Effector memory CD8-positive, alpha-beta T cell (primary cell): ENCODE measurements at regions not wholly inside any gene's neighbourhood (a gene's known extent, or its start where the extent isn't known, plus 50 kb on each side); places are given as distances from the start of the nearest gene placed in this dataset.
"Not testable (repeated sequence)": the region's sequence is repeated elsewhere in the genome, so short reads cannot be mapped to it uniquely, and the experiment has no call there.

Experiments
- ATAC-seq: fragments of 150-1000 bp; cut with Tn5 transposase; replicated peaks from 2 replicates; pipeline ENCODE4 v1.10.0; 2021; ENCODE audit warnings: mild to moderate bottlenecking, moderate library complexity
- DNase-seq, 3 experiments: peaks; one replicate each; pipeline ENCODE4 v3.0.0; 2021
- H3K27ac Mint-ChIP-seq, 2 donors: one replicate each; pipeline ENCODE4 v1.8.0; 2022; ENCODE audit warnings: mild to moderate bottlenecking in 2 of 2, mixed read lengths in 2 of 2, moderate library complexity in 2 of 2
- H3K27me3 Mint-ChIP-seq, 2 donors: one replicate each; pipeline ENCODE4 v1.8.0; 2022; ENCODE audit warnings: mixed read lengths in 2 of 2
- H3K36me3 Mint-ChIP-seq: one replicate; pipeline ENCODE4 v1.8.0; 2022; ENCODE audit warnings: mild to moderate bottlenecking, moderate library complexity, mixed read lengths; ENCODE audit not compliant: insufficient read depth
- H3K4me1 Mint-ChIP-seq, 2 donors: one replicate each; pipeline ENCODE4 v1.8.0; 2022; ENCODE audit warnings: low read depth in 2 of 2, mixed read lengths in 2 of 2
- H3K4me3 Mint-ChIP-seq, 2 donors: one replicate each; pipeline ENCODE4 v1.8.0; 2022; ENCODE audit warnings: mild to moderate bottlenecking in 2 of 2, mixed read lengths in 2 of 2, moderate library complexity in 2 of 2
- H3K9me3 Mint-ChIP-seq, 2 donors: one replicate each; pipeline ENCODE4 v1.8.0; 2022; ENCODE audit warnings: mixed read lengths in 2 of 2

DNA sequence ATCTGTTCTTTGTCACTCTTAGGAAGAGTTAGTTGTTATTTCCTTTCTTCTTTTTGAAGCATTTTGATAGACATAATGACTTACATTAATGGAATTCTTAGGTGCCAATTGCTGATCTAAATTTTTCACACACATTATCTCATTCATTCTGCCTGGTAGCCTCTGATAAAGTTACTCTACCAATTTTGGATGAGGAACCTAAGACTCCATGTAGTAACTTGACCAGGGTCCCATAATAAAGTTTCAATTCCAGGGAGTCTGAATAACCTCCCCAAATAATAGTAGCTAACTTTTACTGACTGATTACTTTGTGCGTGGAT is 73.2 kb upstream of the CITED2 start:
- no peak overlapping the region for H3K27ac Mint-ChIP-seq

DNA sequence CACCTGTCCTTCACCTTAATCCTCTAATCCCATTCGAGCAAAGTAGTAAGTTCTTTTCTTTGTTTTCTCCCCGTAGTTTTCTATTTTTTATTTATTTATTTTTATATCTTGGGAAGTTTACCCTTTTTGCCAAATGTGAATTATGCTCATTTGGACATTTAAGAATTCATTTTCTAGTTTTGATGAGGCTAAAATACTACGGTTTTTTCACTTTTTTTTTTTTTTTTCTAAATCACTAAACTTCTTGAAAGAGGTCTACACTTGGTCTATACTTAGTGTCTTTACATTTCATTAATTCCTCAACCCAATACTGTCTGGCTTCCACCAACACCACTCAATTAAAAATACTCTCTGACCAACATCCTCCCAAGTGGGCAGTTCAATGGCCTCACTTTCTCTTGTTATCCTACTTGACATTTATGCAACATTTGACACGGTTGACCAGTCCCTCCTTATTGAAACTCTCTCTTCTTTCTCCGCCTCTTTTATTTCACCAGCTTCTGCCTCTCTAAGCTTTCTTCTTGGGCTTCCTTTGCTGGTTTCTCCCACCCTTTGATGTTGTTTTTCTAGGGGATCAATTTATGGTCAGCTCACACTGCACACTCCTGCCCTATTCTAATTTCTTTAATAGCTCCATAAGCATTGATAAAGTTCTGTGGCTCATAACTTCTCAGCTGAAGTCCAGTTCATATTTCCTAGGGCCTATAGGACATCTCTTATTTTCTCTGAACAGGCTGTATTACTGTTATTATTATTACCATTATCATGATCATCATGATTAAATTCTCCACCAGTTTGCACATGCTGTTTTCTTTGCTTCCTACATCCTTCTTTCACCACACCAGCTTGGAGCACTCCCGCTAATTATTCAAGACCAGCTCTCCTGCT is 72.6 kb upstream of the CITED2 start:
- Mint-ChIP-seq H3K4me1 (peaks cover 4 to 6% of the 10 kb centered on the region in 2 donors), H3K27ac (no peak overlapping the region), H3K4me3 (no peak overlapping the region), H3K36me3 (no peaks in the 10 kb centered on the region), H3K9me3 (no peaks in the 10 kb centered on the region), H3K27me3 (peaks cover 0 to 6% of the 10 kb centered on the region in 2 donors)
- ATAC-seq (no peak), DNase-seq (no peak)

More for the DNA sequence above, 73.2 kb upstream of the CITED2 start:
- Mint-ChIP-seq H3K27me3 (no peaks in the 10 kb centered on the region), H3K36me3 (no peaks in the 10 kb centered on the region), H3K4me1 (peaks cover 0 to 2% of the 10 kb centered on the region in 2 donors), H3K9me3 (no peaks in the 10 kb centered on the region), H3K4me3 (no peak overlapping the region)
- ATAC-seq (no peak), DNase-seq (no peak)

DNA sequence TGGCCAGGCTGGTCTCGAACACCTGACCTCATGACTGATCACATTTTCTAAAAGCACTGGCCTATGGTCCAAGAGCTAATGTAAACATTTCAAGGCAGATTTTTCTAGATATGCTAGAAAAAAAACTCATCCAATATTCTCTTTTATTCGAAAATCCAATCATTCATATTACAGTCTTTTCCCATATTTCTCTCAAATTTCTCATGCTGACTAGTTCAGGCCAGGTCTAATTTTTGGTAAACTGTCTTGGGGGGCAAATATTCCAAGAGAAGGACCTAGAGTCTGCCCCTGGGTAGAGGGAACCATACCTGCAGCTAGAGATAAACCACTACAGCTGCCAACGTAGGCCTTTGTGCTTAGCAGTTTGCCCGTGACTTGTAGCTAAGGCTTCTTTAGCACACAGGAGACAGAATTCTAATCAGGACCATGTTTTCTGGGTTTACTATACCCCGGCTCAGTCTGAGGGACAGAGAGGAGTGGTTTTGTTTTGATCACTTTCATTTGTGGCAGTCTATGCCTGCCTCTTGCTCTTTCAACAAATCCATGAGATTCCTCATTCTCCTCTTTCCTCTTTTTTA is 71.8 kb upstream of the CITED2 start:
- H3K4me3 Mint-ChIP-seq = no peak overlapping the region
- H3K36me3 Mint-ChIP-seq = no peaks in the 10 kb centered on the region
- no peak overlapping the region for H3K27ac Mint-ChIP-seq
- peaks cover 0 to 8% of the 10 kb centered on the region in 2 donors for H3K27me3 Mint-ChIP-seq
- no peaks in the 10 kb centered on the region for H3K9me3 Mint-ChIP-seq
- ATAC-seq (no peak), DNase-seq (no peak)
- H3K4me1 Mint-ChIP-seq = peaks cover 5 to 7% of the 10 kb centered on the region in 2 donors

DNA sequence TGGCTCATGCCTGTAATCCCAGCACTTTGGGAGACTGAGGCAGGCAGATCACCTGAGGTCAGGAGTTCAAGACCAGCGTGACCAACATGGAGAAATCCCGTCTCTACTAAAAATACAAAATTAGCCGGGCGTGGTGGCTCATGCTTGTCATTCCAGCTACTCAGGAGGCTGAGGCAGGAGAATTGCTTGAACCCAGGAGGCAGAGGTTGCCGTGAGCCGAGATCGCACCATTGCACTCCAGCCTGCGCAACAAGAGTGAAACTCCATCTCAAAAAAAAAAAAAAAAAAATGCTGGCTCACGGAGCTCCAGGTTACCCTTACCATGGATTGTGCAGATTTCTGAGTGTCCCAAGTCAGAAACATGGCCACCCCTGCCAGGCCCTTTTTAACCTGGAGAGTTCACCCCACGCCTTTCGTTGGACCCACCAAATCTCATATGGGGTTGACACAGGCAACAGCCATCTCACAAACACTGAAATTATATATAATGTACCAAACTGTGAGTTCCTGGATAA is 69.9 kb upstream of the CITED2 start:
- H3K4me3 Mint-ChIP-seq, H3K4me1 Mint-ChIP-seq, ATAC-seq, H3K9me3 Mint-ChIP-seq, H3K27me3 Mint-ChIP-seq, H3K36me3 Mint-ChIP-seq, DNase-seq, H3K27ac Mint-ChIP-seq: not testable (repeated sequence)

DNA sequence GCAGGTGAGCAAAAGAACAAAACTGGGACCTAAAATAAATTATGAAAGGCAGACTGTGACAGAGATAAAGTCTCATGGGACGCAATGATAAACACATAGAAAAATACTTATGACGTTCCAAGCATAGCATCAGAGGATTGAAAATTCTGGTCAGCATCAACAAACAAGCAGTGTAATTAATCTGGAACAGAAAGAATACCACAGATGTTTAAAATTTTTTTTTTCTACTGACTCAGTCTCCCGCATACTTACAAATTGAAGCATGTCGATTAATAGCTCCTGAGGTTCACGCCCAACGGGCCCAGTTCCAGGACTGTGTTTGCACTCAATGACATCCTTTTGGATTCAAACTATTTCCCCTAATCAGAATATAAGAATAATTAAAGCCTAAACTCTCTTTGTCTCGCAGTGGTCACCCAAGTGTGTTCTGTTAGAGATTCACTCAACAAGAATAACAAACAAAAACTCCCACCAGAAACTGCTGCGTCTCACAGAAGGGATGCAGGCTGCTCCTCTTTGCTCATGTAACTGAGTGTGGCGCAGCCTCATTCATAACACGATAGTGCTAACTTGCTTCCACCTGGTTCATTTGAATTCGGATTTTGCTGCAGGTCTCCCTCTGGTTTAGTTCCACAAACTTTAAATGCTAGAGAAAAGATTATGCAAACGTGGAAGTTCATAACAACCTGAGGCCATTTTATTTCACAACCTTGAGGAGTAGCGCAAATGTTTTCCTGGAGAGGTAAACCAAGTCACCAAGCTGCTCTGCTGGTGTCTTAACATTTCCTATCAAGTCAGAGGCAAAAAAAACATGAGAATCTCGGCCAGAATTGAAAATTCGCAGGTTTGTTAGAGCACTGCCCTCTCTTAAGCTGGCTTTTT is 69.0 kb upstream of the CITED2 start:
- Mint-ChIP-seq H3K9me3 (no peaks in the 10 kb centered on the region), H3K27me3 (peaks cover 3 to 8% of the 10 kb centered on the region in 2 donors), H3K4me1 (peaks cover 5 to 7% of the 10 kb centered on the region in 2 donors), H3K27ac (no peak overlapping the region), H3K4me3 (no peak overlapping the region), H3K36me3 (no peaks in the 10 kb centered on the region)
- DNase-seq (no peak), ATAC-seq (no peak)

DNA sequence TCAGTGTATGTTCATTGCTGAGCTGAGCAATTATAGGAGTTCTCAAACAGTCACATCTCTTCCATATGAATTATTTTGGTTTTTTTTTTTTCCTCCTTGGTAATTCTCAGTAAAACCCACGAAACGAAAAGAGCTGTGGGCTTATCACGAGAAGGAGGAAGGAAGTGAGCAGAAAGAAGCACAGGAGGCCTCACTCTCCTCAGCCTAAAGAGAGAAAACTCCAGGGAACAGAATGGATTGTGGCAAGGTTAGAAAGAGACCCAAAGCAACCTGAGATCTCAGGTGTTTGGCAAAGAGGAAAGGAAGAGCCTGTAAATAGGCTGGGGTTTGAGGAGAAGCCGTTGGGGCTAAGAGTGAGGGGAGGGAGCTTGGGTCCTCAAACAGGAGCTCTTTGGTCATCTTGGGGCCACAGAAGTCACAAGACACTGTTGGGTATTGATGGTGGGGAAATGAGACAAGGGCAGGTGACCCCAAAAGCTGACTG is 67.8 kb upstream of the CITED2 start:
- Mint-ChIP-seq H3K27ac (peak overlapping the region in 1 of 2 donors; percentile 53), H3K9me3 (no peaks in the 10 kb centered on the region), H3K27me3 (peaks cover 4 to 8% of the 10 kb centered on the region in 2 donors), H3K4me3 (no peak overlapping the region), H3K4me1 (peaks cover 5 to 7% of the 10 kb centered on the region in 2 donors), H3K36me3 (no peaks in the 10 kb centered on the region)
- no peak for ATAC-seq
- DNase-seq = no peak

DNA sequence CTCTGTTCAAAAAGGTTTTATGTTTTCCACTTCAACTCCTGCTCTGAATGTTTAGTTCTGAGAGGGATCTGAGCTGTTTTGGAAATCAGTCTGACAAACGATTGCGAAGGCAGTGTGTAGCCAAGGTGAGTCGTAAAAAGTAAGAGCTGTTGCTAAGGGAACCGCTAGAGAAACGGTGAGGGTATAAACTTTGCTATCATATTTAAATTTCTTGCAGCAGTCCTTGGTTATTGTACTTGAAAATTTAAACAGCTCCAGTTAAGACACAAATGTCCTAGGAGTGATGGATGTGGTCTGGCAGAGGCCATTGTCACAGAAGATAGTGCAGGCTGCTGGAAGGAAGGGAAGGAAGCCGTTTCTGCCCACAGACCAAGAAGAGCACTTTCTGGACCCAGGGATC is 64.9 kb upstream of the CITED2 start:
- peaks cover 5% of the 10 kb centered on the region in 2 donors for H3K4me1 Mint-ChIP-seq
- H3K9me3 Mint-ChIP-seq = no peaks in the 10 kb centered on the region
- no peak for ATAC-seq
- H3K27me3 Mint-ChIP-seq = peaks cover 4 to 8% of the 10 kb centered on the region in 2 donors
- no peaks in the 10 kb centered on the region for H3K36me3 Mint-ChIP-seq
- H3K27ac Mint-ChIP-seq = no peak overlapping the region
- no peak for DNase-seq
- H3K4me3 Mint-ChIP-seq = no peak overlapping the region

DNA sequence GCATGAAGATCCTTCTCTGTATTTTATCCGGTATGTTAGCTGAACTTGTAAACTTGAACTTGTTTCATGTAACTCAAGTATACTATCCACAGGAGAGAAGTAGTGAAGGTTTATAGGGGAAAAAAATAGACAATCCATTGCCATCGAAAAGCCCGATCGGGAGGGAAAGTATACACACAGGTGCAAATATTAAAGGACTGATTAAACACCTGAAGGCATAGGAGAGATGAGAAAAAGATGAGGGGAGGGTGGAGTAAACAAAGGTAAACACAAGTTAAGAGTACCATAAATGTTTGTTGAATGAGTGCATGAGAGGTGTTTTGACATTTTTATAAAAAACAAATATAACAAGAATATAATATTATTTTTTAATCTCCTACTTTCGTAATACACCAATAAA is 64.3 kb upstream of the CITED2 start:
- ATAC-seq (no peak), DNase-seq (no peak)
- no peaks in the 10 kb centered on the region for H3K9me3 Mint-ChIP-seq
- H3K4me1 Mint-ChIP-seq = peaks cover 5% of the 10 kb centered on the region in 2 donors
- H3K27ac Mint-ChIP-seq = no peak overlapping the region
- no peak overlapping the region for H3K4me3 Mint-ChIP-seq
- H3K27me3 Mint-ChIP-seq = peaks cover 4 to 8% of the 10 kb centered on the region in 2 donors
- no peaks in the 10 kb centered on the region for H3K36me3 Mint-ChIP-seq

DNA sequence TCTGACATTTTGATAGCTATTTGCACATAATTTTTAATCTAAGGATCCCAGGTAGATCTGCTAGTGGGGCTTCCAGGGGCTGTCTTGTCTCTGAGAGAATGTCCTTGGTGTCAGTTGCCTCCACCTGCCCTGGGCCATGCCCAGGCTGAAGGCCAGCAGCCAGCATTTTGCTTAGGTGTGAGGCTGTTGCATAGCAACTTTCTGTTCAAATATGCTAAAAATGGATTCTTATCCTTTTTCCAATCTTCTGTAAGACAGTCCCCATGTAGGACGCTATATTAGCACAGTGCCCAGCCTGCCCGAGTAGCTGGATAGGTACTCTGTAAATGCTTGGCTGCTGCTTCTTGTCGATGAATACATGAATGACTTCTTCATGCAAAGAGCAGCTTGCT is 62.5 kb upstream of the CITED2 start:
- peaks cover 1 to 4% of the 10 kb centered on the region in 2 donors for H3K27me3 Mint-ChIP-seq
- ATAC-seq = no peak
- no peak overlapping the region for H3K27ac Mint-ChIP-seq
- H3K36me3 Mint-ChIP-seq = no peaks in the 10 kb centered on the region
- H3K4me1 Mint-ChIP-seq = peaks cover 0 to 3% of the 10 kb centered on the region in 2 donors
- DNase-seq = no peak
- no peaks in the 10 kb centered on the region for H3K9me3 Mint-ChIP-seq
- no peak overlapping the region for H3K4me3 Mint-ChIP-seq

DNA sequence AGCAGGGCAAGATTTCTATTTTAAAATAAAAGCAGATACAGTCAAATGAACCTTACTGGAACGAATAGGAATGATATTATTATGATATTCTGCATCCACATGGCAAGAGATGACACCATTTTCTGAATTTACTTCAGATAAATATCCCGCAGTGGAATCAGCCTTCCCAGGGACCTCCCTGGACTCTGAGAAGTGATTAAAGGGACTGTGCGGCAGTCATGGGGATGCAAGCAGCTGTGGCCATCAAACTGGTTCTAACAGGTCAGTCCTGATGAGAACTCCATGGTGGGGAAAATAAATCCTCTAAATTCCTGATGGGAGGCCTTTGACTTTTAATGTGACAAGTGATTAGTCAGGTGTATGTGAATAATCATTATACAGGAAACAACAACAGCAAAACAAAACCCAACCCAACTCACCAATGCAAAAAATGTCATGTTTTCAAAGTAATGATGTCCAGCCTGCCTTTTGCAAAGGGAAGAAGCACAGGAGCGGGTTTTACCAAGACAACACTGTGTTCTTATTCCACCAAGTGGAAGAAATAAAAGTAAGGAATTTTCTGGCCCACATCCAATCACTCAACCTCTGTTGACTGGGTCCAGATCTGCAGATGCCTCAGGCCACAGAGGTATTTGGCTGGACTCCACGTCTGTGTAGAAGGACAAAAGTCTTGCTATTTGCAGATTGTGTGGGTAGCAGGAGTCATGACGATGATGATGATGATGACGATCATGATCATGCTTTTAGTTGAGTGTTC is 61.9 kb upstream of the CITED2 start:
- peaks cover 0 to 3% of the 10 kb centered on the region in 2 donors for H3K4me1 Mint-ChIP-seq
- H3K27ac Mint-ChIP-seq = no peak overlapping the region
- peaks cover 0 to 4% of the 10 kb centered on the region in 2 donors for H3K27me3 Mint-ChIP-seq
- no peaks in the 10 kb centered on the region for H3K9me3 Mint-ChIP-seq
- no peak overlapping the region for H3K4me3 Mint-ChIP-seq
- DNase-seq (no peak), ATAC-seq (no peak)
- H3K36me3 Mint-ChIP-seq = no peaks in the 10 kb centered on the region

DNA sequence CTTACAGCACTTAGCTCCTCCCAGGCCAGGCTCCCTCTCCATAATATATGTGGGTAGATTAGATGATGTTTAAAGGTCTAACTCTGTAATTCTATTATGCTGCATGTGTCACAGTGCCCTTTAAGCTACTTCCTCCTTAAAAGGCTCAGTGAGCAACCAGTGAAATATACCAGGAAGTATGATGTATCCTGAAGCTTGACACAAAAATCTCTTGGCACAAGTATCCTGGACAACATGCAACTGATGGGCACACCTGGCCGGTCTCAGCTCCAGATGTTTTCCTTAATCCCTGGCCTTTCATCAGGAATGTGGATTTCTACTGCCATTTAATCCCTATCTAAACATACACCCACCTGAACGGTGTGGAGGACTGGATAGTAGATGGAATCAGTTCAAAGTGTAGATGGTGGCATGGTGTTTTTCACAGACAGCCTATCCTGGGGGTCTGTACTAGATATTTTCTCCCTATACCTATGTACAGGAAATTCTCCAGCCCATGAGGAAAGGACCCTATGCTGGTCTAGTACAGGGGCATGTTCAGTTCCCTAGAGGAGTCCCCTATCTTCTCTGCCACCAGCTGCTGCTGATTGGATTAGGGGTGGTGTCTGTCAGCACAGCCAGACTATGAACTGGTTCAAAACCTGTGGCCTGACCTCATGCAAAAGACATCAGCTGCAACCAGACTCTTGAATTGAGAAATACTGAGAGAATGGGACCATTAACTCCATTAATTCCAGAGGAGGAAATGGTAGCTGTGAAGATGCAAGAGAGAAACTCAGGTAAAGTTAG is 59.4 kb upstream of the CITED2 start:
- peaks cover 0 to 3% of the 10 kb centered on the region in 2 donors for H3K4me1 Mint-ChIP-seq
- no peak overlapping the region for H3K27ac Mint-ChIP-seq
- no peak overlapping the region for H3K4me3 Mint-ChIP-seq
- H3K9me3 Mint-ChIP-seq = no peaks in the 10 kb centered on the region
- H3K36me3 Mint-ChIP-seq = no peaks in the 10 kb centered on the region
- no peak for ATAC-seq
- DNase-seq = no peak
- H3K27me3 Mint-ChIP-seq = peaks cover 0 to 4% of the 10 kb centered on the region in 2 donors

DNA sequence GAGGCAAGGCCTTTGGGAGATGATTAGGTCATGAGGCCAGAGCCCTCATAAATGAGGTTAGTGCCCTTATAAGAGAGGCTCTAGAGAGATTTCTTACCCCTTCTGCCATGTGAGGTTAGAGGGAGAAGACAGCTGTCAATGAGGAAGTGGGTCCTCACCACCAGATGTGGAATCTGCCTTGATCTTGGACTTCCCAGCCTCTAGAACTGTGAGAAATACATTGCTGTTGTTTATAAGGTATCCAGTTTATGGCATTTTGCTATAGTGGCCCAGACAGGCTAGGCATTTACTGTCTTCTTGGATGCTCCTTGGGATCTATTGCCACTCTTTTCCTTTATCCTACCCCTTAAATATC is 57.1 kb upstream of the CITED2 start:
- H3K9me3 Mint-ChIP-seq = no peaks in the 10 kb centered on the region
- peaks cover 0 to 9% of the 10 kb centered on the region in 2 donors for H3K27me3 Mint-ChIP-seq

More for the DNA sequence above, 57.1 kb upstream of the CITED2 start:
- Mint-ChIP-seq H3K4me1 (peaks cover 0 to 3% of the 10 kb centered on the region in 2 donors), H3K4me3 (no peak overlapping the region), H3K27ac (no peak overlapping the region), H3K36me3 (no peaks in the 10 kb centered on the region)
- no peak for ATAC-seq
- DNase-seq = no peak
